GM20000 (cell line): ENCODE measurements at regions not wholly inside any gene's neighbourhood (a gene's known extent, or its start where the extent isn't known, plus 50 kb on each side); places are given as distances from the start of the nearest gene placed in this dataset.

Experiments used
- DNase-seq: peaks from one replicate; pipeline ENCODE4 v3.0.0; 2012; ENCODE audit warnings: low spot score
- TF ChIP-seq, protein P1 (sequence below): IDR thresholded peaks from 2 replicates; pipeline ENCODE4 v1.5.1; 2012; ENCODE audit warnings: mild to moderate bottlenecking, control low read depth; ENCODE audit errors: extremely low read depth, missing control alignments

DNA sequence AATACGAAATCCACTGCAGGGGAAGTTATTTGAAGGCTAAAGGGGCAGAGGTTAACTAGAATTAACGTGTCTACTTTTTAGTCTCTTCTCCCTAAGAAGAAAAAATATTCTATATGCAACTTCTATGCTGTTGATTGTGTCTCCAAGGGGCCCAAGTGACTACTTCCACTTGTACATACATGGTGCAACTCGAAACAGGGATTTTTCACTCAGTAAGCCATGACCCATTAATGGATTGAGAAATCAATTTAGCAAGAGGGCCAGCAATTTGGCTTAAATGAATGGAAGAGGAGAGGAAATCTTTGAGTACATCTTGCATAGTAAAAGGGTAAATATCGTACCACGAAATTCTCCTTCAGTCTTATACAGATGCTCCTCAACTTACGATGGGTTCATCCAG lies 151.1 kb upstream of the HES1 start:
- DNase-seq: no peak
- TF ChIP-seq, protein P1, sequence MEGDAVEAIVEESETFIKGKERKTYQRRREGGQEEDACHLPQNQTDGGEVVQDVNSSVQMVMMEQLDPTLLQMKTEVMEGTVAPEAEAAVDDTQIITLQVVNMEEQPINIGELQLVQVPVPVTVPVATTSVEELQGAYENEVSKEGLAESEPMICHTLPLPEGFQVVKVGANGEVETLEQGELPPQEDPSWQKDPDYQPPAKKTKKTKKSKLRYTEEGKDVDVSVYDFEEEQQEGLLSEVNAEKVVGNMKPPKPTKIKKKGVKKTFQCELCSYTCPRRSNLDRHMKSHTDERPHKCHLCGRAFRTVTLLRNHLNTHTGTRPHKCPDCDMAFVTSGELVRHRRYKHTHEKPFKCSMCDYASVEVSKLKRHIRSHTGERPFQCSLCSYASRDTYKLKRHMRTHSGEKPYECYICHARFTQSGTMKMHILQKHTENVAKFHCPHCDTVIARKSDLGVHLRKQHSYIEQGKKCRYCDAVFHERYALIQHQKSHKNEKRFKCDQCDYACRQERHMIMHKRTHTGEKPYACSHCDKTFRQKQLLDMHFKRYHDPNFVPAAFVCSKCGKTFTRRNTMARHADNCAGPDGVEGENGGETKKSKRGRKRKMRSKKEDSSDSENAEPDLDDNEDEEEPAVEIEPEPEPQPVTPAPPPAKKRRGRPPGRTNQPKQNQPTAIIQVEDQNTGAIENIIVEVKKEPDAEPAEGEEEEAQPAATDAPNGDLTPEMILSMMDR: no peak

DNA sequence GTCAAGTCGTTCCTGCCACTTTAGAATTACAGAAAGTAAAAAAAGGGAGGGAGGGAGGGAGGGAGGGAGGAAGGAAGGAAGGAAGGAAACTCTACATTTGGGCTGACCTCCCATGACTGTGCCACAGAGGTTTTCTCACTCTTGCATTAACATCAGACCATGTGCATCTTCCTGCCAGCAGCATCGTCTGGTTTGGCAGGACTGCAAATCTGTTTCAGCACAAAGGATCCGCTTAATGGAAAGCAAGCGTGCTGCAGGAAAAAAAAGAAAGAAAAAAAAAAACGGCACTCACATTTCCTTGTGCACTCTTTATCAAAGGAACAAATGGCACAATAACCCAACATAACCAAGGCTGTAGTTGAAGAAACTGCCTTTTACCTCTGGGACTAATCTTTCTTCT lies 148.8 kb upstream of the HES1 start:
- no peak for DNase-seq
- TF ChIP-seq, protein P1: no peak

DNA sequence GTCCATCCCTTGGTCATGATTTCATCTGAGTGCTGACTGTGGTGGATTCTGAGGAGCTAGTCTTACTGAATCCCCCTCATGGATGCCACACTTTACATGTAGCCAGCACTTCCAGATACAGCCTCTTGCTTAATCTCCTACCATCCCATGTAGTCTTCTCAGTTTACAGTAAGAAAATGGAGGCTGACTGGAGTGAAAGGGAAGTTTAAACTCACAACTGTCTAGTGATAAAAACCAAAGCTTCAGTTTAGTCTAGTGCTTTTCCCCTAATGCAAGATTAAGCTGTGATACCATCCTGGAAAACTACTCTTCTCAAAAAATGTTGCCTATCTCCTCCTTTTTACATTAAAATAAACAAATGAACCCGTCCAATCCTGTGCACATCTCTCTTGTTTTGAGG lies 146.8 kb upstream of the HES1 start:
- no peak for DNase-seq
- TF ChIP-seq, protein P1: no peak

DNA sequence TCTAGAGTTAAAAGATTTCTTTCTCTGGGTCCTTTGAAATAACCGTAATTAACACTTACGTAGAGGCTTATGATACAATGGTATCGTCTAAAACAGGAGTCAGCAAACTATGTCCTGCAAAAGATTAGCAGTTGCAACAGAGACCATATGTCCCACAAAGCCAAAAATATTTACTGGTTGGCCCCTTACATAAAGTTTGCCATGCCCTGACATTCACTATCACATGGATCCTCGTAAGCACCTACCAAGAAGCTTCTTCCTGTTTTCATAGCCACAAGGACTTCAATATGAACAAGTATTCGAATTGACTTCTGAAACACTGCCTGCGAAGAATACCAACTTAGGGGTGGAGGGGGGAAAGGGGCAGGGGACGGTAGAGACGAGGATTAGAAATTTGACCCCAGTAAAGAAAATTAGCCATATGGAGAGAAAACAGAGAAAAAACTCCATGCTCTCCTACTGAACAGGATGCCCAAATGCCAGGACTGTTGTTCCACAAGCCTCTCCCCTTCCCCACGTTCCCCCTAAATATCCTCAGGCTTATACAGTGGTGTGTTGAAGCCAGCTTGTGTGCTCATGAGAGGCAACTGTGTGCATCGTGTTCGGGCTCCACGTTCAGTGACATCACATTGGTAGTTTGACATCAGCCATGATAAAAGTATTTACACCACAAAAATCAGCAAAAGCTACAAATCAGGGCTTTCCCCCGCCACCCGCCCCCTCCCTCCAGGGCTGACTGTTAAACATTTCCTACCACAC lies 144.1 kb upstream of the HES1 start:
- TF ChIP-seq, protein P1: no peak
- no peak for DNase-seq

DNA sequence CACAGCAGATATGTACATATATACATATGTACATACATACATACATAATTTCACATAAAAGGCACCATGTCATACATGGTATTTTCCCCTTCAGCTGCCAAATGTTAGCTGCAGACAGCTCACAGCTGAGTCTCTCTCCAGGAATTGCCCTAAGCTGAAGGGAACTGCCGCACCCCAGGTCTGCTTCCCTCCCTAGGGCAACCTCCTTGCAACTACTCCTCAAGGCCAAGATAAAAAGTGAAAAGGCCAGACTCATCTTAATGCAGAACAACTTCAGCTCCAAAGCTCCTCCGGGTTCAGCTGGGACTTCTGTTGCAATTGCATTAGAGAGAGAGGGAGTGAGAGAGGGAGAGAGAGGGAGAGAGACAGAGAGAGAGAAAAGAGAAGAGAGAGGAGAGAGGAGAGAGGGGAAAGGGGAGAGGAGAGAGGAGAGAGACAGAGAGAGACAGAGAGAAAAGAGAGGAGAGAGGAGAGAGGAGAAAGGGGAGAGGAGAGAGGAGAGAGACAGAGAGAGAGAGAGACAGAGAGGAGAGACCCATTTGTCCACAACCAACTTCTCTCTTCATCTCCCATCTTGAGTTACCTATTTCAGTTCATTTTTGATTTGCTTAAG lies 143.4 kb upstream of the HES1 start:
- TF ChIP-seq, protein P1: no peak
- DNase-seq: no peak

DNA sequence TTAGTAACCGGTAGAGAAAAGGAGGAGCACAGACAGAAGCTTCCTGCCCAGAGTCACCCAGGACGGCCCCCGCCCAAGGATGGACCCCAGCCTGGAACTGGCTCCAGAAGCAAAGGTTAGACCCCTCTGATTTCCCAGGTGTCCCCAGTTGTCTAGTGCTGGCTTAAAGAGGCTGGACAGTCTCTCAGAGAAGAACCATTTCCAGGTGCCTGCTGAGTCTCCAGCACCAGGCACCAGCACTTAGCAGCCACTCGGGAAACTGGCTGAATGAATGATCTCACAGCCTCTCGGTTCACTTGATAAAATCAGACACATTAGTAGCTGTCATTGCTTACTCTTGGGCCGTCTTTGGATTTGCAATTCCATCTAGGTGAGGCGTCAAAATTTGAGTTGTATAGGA lies 139.7 kb upstream of the HES1 start:
- DNase-seq: no peak
- TF ChIP-seq, protein P1: no peak

DNA sequence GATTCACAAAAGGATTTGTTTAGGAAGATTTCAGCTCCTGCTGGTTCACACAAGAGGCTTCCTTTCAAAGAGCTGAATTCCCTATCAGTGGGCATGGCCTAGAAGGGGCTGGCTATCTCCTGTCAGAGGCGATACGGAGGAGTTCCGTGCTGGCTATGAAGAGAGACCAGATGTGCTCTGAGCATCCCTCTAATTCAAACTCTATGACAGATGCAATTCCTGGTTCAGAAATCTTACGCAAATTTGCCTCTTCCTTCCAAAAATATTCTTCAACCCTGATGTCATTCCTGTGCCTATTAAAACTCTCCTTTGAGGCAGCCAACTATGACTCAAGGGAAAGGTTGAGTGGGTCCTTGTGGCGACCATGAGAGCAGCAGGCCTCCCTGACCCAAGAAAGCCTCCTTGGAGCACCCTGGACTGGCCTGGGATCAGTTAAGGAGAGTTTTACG lies 139.3 kb upstream of the HES1 start:
- DNase-seq: no peak
- TF ChIP-seq, protein P1: no peak
